ENCODE measurements at regions not wholly inside any gene's neighbourhood (a gene's known extent, or its start where the extent isn't known, plus 50 kb on each side); places are given as distances from the start of the nearest gene placed in this dataset.

DNA sequence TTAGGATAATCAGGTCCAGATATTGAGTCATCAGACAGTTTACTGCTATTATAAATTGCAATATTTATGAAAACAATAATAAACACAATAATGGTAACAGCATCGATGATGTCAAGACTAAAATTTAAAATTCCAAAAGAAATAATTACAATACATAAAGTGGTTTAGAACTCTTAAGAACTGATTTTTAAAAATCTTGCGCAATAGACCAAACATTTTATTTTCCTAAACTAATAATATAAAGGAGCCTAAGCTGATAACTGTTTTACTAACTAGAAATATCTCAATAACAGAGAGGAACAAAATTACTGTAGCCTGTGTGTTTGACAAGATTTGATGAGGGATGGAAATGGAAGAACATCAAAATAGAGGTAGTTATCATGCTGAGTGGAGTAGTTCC is 93.9 kb upstream of the TRHDE start:
- Histone ChIP-seq H2AFZ (replicated peaks; ENCODE audit: low read length, poor library complexity) (no peak overlapping the region), H2BK15ac (ENCODE audit: low read depth, low read length) (no peak overlapping the region), H3K14ac (replicated peaks; ENCODE audit: low read depth, low read length) (no peak overlapping the region), H3K79me1 (ENCODE audit: low read depth in 1 of 2, low read length in 2 of 2) (no peaks in the 10 kb centered on the region), H4K8ac (ENCODE audit: low read depth in 2 of 2, low read length in 2 of 2) (no peak overlapping the region), H3K4me1 (ENCODE audit: control insufficient read depth, insufficient read depth, low read length) (no peaks in the 10 kb centered on the region), H3K4me2 (ENCODE audit: low read depth, low read length) (no peak overlapping the region), H3K23ac (ENCODE audit: low read depth, low read length) (no peak overlapping the region), H3K9me1 (ENCODE audit: insufficient read depth, low read length) (no peaks in the 10 kb centered on the region), H2AK9ac (replicated peaks; ENCODE audit: low read depth, low read length, poor library complexity) (no peak overlapping the region), H3K9me3 (ENCODE audit: control insufficient read depth, insufficient read depth, low read length) (no peaks in the 10 kb centered on the region), H4K20me1 (ENCODE audit: insufficient read depth, low read length) (no peaks in the 10 kb centered on the region), H2BK5ac (ENCODE audit: low read depth, low read length, poor library complexity, severe bottlenecking) (no peak overlapping the region), H2BK20ac (ENCODE audit: low read depth, low read length) (no peak overlapping the region), H3K18ac (ENCODE audit: low read depth, low read length) (no peak overlapping the region), H3K27ac (ENCODE audit: insufficient read depth, low read length) (no peak overlapping the region), H2AK5ac (ENCODE audit: low read depth, low read length) (no peak overlapping the region), H4K91ac (ENCODE audit: insufficient read depth, low read depth, low read length) (no peak overlapping the region), H3K27me3 (ENCODE audit: control insufficient read depth, insufficient read depth, low read length) (peaks cover 2% of the 10 kb centered on the region), H3K36me3 (ENCODE audit: control insufficient read depth, insufficient read depth, low read length) (no peaks in the 10 kb centered on the region), H4K5ac (ENCODE audit: low read depth, low read length) (no peak overlapping the region), H3K9ac (ENCODE audit: low read depth, low read length) (no peak overlapping the region), H2BK120ac (ENCODE audit: low read depth, low read length) (no peak overlapping the region), H3K4me3 (ENCODE audit: insufficient read depth, low read depth, low read length) (no peak overlapping the region), H3K56ac (ENCODE audit: extremely low read depth, insufficient read depth, low read length) (no peak overlapping the region), H3K4ac (ENCODE audit: low read depth, low read length) (no peak overlapping the region)
- in situ Hi-C loops (cut with MboI; ENCODE audit: low sequenced_read_pairs): no loop called here
- DNase-seq (no peak), ATAC-seq (ENCODE audit: low read depth) (no peak)
- TF ChIP-seq CEBPB (IDR thresholded peaks at IDR 0.05; ENCODE audit: low read depth, low read length): peak; percentile 86
- no peak for TF ChIP-seq BHLHE40 (IDR thresholded peaks at IDR 0.05; ENCODE audit: low read depth, low read length)
- intact Hi-C loops (cut with micrococcal nuclease): no loop called here
- BruUV-seq (replicated peaks): no TSS peak
- no CpG with 5 or more reads among the region's 2 CpGs for WGBS, 2 experiments (ENCODE audit: extremely low coverage in 2 of 2, insufficient read length in 1 of 2)
- POLR2A ChIA-PET (ENCODE audit: unreplicated experiment): no interaction called here
- CTCF ChIA-PET: no interaction called here
- dilution Hi-C loops (cut with HindIII; ENCODE audit: low sequenced_read_pairs, unreplicated experiment): no loop called here
